ENCODE measurements at regions not wholly inside any gene's neighbourhood (a gene's known extent, or its start where the extent isn't known, plus 50 kb on each side); places are given as distances from the start of the nearest gene placed in this dataset.

DNA sequence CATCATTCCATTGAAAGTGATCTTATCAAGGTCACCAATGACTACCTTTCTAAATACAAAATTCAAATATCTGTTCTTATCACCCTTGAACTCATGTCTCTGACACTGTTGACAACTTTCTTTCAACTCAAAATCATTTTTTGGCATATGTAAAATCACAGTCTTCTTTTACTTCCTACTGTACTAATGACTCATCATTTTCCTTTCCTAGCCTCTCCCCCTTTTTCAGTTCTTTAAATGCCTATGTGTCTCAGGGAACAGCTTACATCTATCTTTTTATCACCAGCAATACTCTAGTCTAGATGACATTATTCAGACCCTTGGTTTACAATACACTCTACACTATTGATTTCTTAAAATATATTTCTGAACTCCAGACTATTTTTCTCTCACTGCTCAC, 2220.7 kb upstream of the RAG2 start:
- TF ChIP-seq, protein P1, sequence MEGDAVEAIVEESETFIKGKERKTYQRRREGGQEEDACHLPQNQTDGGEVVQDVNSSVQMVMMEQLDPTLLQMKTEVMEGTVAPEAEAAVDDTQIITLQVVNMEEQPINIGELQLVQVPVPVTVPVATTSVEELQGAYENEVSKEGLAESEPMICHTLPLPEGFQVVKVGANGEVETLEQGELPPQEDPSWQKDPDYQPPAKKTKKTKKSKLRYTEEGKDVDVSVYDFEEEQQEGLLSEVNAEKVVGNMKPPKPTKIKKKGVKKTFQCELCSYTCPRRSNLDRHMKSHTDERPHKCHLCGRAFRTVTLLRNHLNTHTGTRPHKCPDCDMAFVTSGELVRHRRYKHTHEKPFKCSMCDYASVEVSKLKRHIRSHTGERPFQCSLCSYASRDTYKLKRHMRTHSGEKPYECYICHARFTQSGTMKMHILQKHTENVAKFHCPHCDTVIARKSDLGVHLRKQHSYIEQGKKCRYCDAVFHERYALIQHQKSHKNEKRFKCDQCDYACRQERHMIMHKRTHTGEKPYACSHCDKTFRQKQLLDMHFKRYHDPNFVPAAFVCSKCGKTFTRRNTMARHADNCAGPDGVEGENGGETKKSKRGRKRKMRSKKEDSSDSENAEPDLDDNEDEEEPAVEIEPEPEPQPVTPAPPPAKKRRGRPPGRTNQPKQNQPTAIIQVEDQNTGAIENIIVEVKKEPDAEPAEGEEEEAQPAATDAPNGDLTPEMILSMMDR (IDR thresholded peaks at IDR 0.05 in 8 of 11, conservative IDR thresholded peaks at IDR 0.05 in 3 of 11), result no peak
- TF ChIP-seq POLR2AphosphoS5 (IDR thresholded peaks at IDR 0.05), result no peak

Data from spleen (tissue), 7 donors.